Ectodermal cell (in vitro differentiated cells): ENCODE measurements at regions not wholly inside any gene's neighbourhood (a gene's known extent, or its start where the extent isn't known, plus 50 kb on each side); places are given as distances from the start of the nearest gene placed in this dataset.

Experiments used
- H3K27ac ChIP-seq: 2 replicates; pipeline ENCODE4 v1.7.0; 2013; ENCODE audit warnings: mild to moderate bottlenecking, low read depth, low read length; ENCODE audit not compliant: insufficient read depth, poor library complexity, severe bottlenecking
- H3K27me3 ChIP-seq: 2 replicates; pipeline ENCODE4 v1.7.0; 2013; ENCODE audit warnings: mild to moderate bottlenecking, low read length; ENCODE audit not compliant: insufficient read depth, control insufficient read depth, poor library complexity, severe bottlenecking
- H3K36me3 ChIP-seq: one replicate; pipeline ENCODE4 v1.7.0; 2013; ENCODE audit warnings: low read length; ENCODE audit not compliant: control insufficient read depth, insufficient read depth
- H3K4me1 ChIP-seq: one replicate; pipeline ENCODE4 v1.7.0; 2013; ENCODE audit warnings: low read length; ENCODE audit not compliant: control insufficient read depth, insufficient read depth
- H3K4me3 ChIP-seq: 2 replicates; pipeline ENCODE4 v1.7.0; 2013; ENCODE audit warnings: low read depth, low read length, control low read depth; ENCODE audit not compliant: insufficient read depth
- H3K9me3 ChIP-seq: 2 replicates; pipeline ENCODE4 v1.7.0; 2013; ENCODE audit warnings: mild to moderate bottlenecking, low read length, moderate library complexity; ENCODE audit not compliant: control insufficient read depth
- WGBS, 2 experiments: methylation state at CpG; one replicate each; pipeline ENCODE4 v1.1.7; 2013; ENCODE audit warnings: missing lambda C conversion rate in 2 of 2; 5-methylcytosine and 5-hydroxymethylcytosine counted together

DNA sequence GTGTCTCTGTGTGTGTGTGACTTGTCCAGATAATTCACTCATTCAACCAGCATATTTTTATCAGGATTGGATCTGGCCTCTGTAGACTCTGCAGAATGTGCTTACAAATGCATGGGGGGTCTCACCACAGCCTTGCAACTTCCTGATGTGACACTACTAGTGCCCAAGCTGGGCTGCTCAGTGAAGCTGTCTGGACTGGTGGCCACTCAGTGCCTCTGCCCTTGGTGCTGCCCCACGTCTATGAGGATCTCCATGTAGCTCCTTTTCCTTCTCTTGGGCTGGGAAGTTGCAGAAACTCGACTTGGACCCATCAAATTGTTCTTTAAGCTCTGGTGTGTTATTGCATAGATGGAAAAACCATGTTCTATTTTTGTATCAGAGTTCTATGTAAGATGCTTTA is 75.8 kb downstream of the NRN1 start:
- 66 to 70% methylated on average over 2 of the region's 2 CpGs for WGBS, 2 experiments
- Histone ChIP-seq H3K9me3 (no peaks in the 10 kb centered on the region), H3K27me3 (no peaks in the 10 kb centered on the region), H3K27ac (no peak overlapping the region), H3K36me3 (no peaks in the 10 kb centered on the region), H3K4me3 (no peak overlapping the region), H3K4me1 (no peaks in the 10 kb centered on the region)

DNA sequence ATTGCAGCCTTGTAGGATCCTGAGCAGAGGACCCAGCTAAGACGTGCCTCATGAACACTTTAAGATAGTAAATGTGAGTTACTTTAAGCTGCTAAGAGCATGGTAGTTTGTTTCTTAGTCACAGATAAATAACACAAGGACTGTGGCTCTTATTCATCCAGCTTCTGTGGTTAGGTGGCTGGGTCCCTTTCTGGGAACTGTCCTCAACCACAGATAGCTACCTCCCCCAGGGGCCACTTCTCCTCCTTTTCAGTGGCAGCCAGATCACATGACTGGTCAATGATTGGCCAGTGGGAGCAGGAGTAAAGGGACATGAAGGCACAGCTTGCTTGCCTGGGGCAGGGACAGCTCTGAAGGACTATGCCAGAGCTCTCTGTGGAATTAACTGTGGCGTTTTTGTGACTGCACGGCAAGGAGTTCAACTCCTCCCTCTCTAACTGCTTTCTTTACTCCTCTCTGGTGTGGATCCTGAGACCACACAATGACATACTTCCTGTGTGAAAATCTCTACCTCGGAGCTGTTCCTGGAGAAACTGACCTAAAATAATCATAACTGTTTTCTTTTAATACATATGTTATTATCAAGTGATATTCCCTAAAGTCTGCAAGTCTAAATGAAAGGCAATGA is 76.5 kb downstream of the NRN1 start:
- Histone ChIP-seq H3K4me1 (no peaks in the 10 kb centered on the region), H3K9me3 (no peaks in the 10 kb centered on the region), H3K27ac (no peak overlapping the region), H3K27me3 (no peaks in the 10 kb centered on the region), H3K4me3 (no peak overlapping the region), H3K36me3 (no peaks in the 10 kb centered on the region)
- WGBS, 2 experiments, result 83 to 84% methylated on average over 3 to 4 of the region's 4 CpGs

- H3K27me3 ChIP-seq, result no peaks in the 10 kb centered on the region
- no peak overlapping the region for H3K4me3 ChIP-seq
- WGBS, 2 experiments, result 95 to 98% methylated on average over 4 of the region's 4 CpGs
- H3K4me1 ChIP-seq, result no peaks in the 10 kb centered on the region
- H3K36me3 ChIP-seq, result no peaks in the 10 kb centered on the region
- H3K27ac ChIP-seq, result no peak overlapping the region
- H3K9me3 ChIP-seq, result peaks cover 4% of the 10 kb centered on the region
These were observed 82.9 kb downstream of the NRN1 start for GRCh38 chr6:5923840-5924239.

GRCh38 chr6:5922230-5922629 is 84.5 kb downstream of the NRN1 start:
- Histone ChIP-seq H3K27me3 (no peaks in the 10 kb centered on the region), H3K36me3 (no peaks in the 10 kb centered on the region), H3K9me3 (peaks cover 4% of the 10 kb centered on the region), H3K4me1 (no peaks in the 10 kb centered on the region), H3K27ac (no peak overlapping the region), H3K4me3 (no peak overlapping the region)
- 93% methylated on average over 4 of the region's 4 CpGs for WGBS, 2 experiments

DNA sequence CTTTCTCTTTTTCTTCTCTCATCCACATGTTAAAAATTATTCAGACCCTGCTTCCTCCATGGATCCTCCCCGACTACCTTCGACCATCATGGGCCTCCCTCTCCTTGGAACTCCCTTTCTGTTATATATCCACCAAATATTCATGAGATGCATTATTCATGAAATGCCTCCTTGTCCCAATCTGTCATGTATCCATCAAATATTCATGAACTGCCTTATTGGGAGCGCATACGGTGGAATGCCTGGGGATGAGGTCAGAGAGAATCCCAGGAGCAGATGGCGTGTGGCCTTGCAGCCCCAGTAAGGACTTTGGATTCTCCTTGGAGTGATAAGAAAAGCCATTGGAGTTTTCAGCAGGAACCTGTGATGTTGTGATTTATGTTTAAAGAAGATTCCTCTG is 97.0 kb downstream of the NRN1 start:
- H3K27me3 ChIP-seq, result no peaks in the 10 kb centered on the region
- no peaks in the 10 kb centered on the region for H3K4me1 ChIP-seq
- H3K9me3 ChIP-seq, result no peaks in the 10 kb centered on the region
- WGBS, 2 experiments, result 92 to 93% methylated on average over 5 of the region's 5 CpGs
- H3K27ac ChIP-seq, result no peak overlapping the region
- H3K4me3 ChIP-seq, result no peak overlapping the region
- no peaks in the 10 kb centered on the region for H3K36me3 ChIP-seq

DNA sequence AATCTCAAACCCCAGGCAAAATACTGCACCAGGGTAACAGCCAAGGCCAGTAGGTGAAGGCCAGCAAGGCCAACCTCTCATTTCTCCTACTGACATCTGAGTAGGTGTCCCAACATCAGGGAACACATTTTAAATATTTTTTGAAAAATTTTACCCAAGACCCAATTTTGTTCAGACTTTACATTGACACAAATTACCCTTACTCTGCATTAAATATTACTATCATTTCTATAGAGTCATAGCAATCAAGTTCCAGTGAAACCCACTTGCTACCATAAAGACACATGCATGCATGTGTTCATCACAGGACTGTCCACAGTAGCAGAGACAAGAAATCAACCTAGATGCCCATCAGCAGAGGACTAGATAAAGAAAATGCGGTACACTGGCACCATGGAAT is 99.9 kb downstream of the NRN1 start:
- no peaks in the 10 kb centered on the region for H3K4me1 ChIP-seq
- WGBS, 2 experiments, result 95 to 100% methylated on average over 1 of the region's 1 CpG
- no peak overlapping the region for H3K4me3 ChIP-seq
- no peaks in the 10 kb centered on the region for H3K27me3 ChIP-seq
- no peaks in the 10 kb centered on the region for H3K36me3 ChIP-seq
- H3K9me3 ChIP-seq, result no peaks in the 10 kb centered on the region
- H3K27ac ChIP-seq, result no peak overlapping the region

DNA sequence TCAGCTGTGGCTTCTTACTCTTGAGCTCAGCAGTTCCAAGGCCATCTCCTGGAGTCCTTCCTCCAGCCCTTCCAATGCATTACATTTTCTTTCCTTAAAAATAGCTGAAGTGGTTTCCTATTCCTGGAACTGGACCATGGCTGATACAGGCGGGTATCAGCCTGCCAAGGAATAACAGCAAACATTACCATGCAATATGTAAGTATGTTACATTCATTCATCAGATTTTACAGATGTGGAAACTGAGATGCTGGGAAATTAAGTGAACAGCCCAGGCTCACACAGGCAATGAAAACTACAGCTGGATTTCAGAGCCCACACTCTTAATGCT is 100.4 kb downstream of the NRN1 start:
- Histone ChIP-seq H3K27me3 (no peaks in the 10 kb centered on the region), H3K36me3 (no peaks in the 10 kb centered on the region), H3K27ac (no peak overlapping the region), H3K4me3 (no peak overlapping the region), H3K4me1 (no peaks in the 10 kb centered on the region), H3K9me3 (no peaks in the 10 kb centered on the region)
- no CpG with 5 or more reads among the region's 1 CpG for WGBS, 2 experiments

DNA sequence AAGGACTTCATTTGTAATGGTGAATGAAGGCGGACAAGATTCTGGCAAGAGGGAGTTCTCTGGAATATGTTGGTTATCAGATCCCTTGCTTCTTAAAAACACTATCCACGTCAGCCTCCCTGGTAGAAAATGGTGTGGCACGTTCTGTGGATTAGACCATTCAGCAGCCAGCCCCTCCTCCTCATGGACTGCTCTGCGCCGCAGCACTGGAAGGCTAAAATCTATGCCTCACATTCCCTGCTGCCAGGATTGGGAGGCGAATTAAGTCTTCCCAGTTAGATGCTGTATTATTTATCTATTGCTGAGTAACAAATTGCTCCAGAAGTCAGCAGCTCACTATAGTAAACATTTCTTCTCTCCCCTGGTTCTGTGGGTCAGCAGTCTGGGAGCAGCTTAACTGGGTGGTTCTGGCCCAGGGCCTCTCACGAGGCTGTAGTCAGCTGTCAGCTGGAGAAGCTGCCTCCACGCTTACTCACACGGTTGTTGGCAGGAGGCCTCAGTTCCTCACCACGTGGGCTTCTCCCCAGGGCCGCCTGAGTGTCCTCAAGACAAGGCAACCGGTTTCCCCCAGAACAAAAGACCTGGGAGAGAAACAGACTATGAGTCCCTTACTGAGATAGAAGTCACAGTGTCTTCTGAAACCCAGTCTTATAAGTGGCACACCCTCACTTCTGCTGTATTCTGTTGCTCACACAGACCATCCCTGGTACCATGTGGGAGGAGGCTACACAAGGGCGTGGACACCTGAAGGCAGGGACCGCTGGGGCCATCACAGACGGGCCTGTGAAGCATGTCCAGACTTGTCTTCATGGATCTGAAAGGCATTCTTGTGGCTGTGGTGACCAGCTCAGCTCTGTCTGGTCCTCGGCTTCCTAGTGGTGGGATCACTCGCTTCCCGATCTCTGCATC is 101.0 kb downstream of the NRN1 start:
- Histone ChIP-seq H3K9me3 (no peaks in the 10 kb centered on the region), H3K4me1 (no peaks in the 10 kb centered on the region), H3K27me3 (no peaks in the 10 kb centered on the region), H3K27ac (no peak overlapping the region), H3K4me3 (no peak overlapping the region), H3K36me3 (no peaks in the 10 kb centered on the region)
- WGBS, 2 experiments, result 88 to 90% methylated on average over 18 of the region's 18 CpGs

GRCh38 chr6:5904532-5904931 is 102.2 kb downstream of the NRN1 start:
- no peaks in the 10 kb centered on the region for H3K4me1 ChIP-seq
- 82 to 88% methylated on average over 4 of the region's 4 CpGs for WGBS, 2 experiments
- H3K27ac ChIP-seq, result no peak overlapping the region
- no peak overlapping the region for H3K4me3 ChIP-seq
- H3K27me3 ChIP-seq, result no peaks in the 10 kb centered on the region
- H3K9me3 ChIP-seq, result no peaks in the 10 kb centered on the region
- H3K36me3 ChIP-seq, result no peaks in the 10 kb centered on the region

GRCh38 chr6:5899216-5900045 is 107.3 kb downstream of the NRN1 start:
- H3K36me3 ChIP-seq, result no peaks in the 10 kb centered on the region
- WGBS, 2 experiments, result 93 to 98% methylated on average over 4 of the region's 4 CpGs
- no peaks in the 10 kb centered on the region for H3K27me3 ChIP-seq
- H3K4me3 ChIP-seq, result no peak overlapping the region
- H3K9me3 ChIP-seq, result no peaks in the 10 kb centered on the region
- no peak overlapping the region for H3K27ac ChIP-seq
- H3K4me1 ChIP-seq, result no peaks in the 10 kb centered on the region
